ENCODE measurements at regions not wholly inside any gene's neighbourhood (a gene's known extent, or its start where the extent isn't known, plus 50 kb on each side); places are given as distances from the start of the nearest gene placed in this dataset.
"Not testable (repeated sequence)": the region's sequence is repeated elsewhere in the genome, so short reads cannot be mapped to it uniquely, and the experiment has no call there.

GRCh38 chr4:78660559-78660958, 109.0 kb downstream of the ANXA3 start:
- H3K4me3 ChIP-seq (replicated peaks; ENCODE audit: low read depth, low read length) = no peak overlapping the region
- no peak for TF ChIP-seq CTCF (IDR thresholded peaks at IDR 0.05; ENCODE audit: low read length, missing control alignments)
- no peak for DNase-seq (ENCODE audit: low read depth)

GRCh38 chr4:78661086-78661690, 109.6 kb downstream of the ANXA3 start:
- DNase-seq (ENCODE audit: low read depth) = peak; percentile 27
- no peak overlapping the region for H3K4me3 ChIP-seq (replicated peaks; ENCODE audit: low read depth, low read length)
- TF ChIP-seq CTCF (IDR thresholded peaks at IDR 0.05; ENCODE audit: low read length, missing control alignments) = no peak

- peak overlapping the region; percentile 17 for H3K4me3 ChIP-seq (replicated peaks; ENCODE audit: low read depth, low read length)
- DNase-seq (ENCODE audit: low read depth) = peak; percentile 82
Observed at GRCh38 chr4:78661921-78662521, 110.5 kb downstream of the ANXA3 start.

GRCh38 chr4:78662658-78663057, 111.1 kb downstream of the ANXA3 start:
- no peak for TF ChIP-seq CTCF (IDR thresholded peaks at IDR 0.05; ENCODE audit: low read length, missing control alignments)
- no peak for DNase-seq (ENCODE audit: low read depth)
- no peak overlapping the region for H3K4me3 ChIP-seq (replicated peaks; ENCODE audit: low read depth, low read length)

More at GRCh38 chr4:78661921-78662521, 110.5 kb downstream of the ANXA3 start:
- no peak for TF ChIP-seq CTCF (IDR thresholded peaks at IDR 0.05; ENCODE audit: low read length, missing control alignments)

GRCh38 chr4:78664296-78664695, 111.9 kb upstream of the BMP2K start:
- not testable (repeated sequence) for DNase-seq (ENCODE audit: low read depth); H3K4me3 ChIP-seq (replicated peaks; ENCODE audit: low read depth, low read length)

GRCh38 chr4:78665216-78665770, 110.9 kb upstream of the BMP2K start:
- no peak for TF ChIP-seq CTCF (IDR thresholded peaks at IDR 0.05; ENCODE audit: low read length, missing control alignments)
- DNase-seq (ENCODE audit: low read depth) = no peak
- no peak overlapping the region for H3K4me3 ChIP-seq (replicated peaks; ENCODE audit: low read depth, low read length)

- no peak overlapping the region for H3K4me3 ChIP-seq (replicated peaks; ENCODE audit: low read depth, low read length)
- DNase-seq (ENCODE audit: low read depth) = peak; percentile 50
- no peak for TF ChIP-seq CTCF (IDR thresholded peaks at IDR 0.05; ENCODE audit: low read length, missing control alignments)
Observed at GRCh38 chr4:78666830-78667258, 109.3 kb upstream of the BMP2K start.

All from fibroblast of pulmonary artery (primary cell).